ENCODE measurements at regions not wholly inside any gene's neighbourhood (a gene's known extent, or its start where the extent isn't known, plus 50 kb on each side); places are given as distances from the start of the nearest gene placed in this dataset.
"Not testable (repeated sequence)": the region's sequence is repeated elsewhere in the genome, so short reads cannot be mapped to it uniquely, and the experiment has no call there.

DNA sequence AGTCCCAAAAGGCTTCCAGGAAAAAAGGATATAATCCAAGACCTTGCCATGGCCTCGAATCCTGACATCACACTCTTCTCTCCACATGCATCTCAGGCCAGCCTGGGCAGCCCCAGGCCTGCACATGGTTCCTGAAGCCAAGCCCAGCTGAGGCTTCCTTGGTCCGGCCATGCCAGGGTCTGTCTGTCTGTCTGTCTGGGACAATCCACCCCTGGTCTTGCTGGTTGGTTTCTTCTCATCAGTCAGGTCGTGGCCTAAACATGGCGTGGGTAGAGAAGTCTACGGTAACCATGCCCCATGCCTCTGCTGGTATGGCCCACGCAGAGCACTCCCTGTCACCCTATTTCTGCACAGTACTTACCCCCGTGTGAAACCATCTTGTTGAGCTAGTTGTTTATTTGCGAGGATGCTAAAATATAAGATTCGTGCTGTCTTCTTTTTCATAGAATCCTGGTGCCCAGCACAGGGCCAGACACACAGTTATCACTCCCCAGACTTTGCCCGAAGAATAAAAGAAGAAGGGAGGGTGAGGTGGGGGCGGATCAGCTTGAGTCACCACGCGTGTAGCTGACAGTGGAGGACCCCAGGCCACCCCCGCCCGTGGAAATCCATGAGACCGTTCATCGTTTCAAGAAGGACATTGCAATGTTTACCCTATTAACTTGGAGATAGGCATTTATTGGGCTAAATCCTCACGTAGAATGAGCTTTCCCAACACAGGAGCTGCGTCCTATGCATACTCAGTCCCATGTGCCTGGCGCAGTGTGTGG lies 107.2 kb downstream of the RNASET2 start:
- TF ChIP-seq, protein P1, sequence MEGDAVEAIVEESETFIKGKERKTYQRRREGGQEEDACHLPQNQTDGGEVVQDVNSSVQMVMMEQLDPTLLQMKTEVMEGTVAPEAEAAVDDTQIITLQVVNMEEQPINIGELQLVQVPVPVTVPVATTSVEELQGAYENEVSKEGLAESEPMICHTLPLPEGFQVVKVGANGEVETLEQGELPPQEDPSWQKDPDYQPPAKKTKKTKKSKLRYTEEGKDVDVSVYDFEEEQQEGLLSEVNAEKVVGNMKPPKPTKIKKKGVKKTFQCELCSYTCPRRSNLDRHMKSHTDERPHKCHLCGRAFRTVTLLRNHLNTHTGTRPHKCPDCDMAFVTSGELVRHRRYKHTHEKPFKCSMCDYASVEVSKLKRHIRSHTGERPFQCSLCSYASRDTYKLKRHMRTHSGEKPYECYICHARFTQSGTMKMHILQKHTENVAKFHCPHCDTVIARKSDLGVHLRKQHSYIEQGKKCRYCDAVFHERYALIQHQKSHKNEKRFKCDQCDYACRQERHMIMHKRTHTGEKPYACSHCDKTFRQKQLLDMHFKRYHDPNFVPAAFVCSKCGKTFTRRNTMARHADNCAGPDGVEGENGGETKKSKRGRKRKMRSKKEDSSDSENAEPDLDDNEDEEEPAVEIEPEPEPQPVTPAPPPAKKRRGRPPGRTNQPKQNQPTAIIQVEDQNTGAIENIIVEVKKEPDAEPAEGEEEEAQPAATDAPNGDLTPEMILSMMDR (conservative IDR thresholded peaks at IDR 0.05; ENCODE audit: low read depth, low read length): no peak
- DNase-seq (ENCODE audit: low read depth): no peak

DNA sequence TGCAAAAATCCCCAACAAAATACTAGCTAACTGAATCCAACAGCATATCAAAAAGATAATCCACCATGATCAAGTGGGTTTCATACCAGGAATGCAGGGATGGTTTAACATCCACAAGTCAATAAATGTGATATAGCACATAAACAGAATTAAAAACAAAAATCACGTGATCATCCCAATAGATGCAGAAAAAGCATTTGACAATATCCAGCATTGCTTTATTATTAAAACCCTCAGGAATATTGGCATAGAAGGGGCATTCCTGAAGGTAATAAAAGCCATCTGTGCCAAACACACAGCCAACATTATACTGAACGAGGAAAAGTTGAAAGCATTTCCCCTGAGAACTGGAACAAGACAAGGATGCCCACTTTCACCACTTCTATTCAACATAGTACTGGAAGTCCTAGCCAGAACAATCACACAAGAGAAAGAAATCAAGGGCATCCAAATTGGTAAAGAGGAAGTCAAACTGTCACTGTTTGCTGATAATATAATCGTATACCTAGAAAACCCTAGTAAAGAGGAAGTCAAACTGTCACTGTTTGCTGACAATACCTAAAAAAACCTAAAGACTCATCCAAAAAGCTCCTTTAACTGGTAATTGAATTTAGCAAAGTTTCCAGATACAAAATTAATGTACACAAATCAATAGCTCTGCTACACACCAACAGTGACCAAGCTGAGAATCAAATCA lies 109.8 kb downstream of the RNASET2 start:
- H3K4me3 ChIP-seq (ENCODE audit: low read length): not testable (repeated sequence)

More for the DNA sequence above, 107.2 kb downstream of the RNASET2 start:
- no peak overlapping the region for H3K4me3 ChIP-seq (ENCODE audit: low read length)

DNA sequence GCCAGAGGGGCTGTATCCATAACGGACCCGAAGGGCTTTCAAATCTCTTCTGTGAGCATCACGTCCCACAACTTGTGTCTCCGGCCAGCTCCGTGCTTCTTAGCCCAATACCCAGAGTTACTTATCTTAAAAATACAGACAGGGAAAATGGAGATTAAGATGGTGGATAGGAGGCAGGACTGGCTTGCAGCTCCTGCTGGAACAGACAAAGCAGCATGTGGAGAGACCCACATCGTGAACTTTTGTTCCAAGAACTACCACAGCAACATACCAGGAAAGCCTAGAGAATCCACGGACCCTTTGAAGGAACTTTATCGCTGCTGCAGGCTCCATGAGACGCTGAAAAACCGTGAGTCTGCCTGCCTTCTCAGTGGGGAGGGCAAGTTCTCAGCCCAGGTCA lies 113.7 kb downstream of the RNASET2 start:
- TF ChIP-seq, protein P1 (conservative IDR thresholded peaks at IDR 0.05; ENCODE audit: low read depth, low read length): no peak
- DNase-seq (ENCODE audit: low read depth): no peak
- H3K4me3 ChIP-seq (ENCODE audit: low read length): no peak overlapping the region

More for the DNA sequence above, 109.8 kb downstream of the RNASET2 start:
- not testable (repeated sequence) for DNase-seq (ENCODE audit: low read depth)

DNA sequence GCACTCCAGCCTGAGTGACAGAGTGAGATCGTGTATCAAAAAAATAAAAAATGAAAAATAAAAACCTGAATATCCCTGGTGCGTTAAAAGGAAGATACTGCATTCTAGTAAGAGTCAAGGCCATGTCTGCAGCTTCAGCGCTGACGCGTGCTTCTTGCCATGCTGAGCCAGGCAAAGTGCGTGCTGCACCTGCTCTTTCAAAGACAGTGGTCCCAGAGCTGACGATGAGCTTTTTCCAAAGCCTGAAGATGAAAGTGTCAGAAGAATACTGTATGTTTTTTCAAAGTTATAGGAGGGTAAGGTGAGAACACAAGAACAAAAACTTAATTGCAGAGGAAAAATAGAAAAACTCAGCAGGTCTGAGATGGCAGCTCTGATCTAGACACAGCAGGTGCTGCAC lies 115.1 kb downstream of the RNASET2 start:
- no peak for DNase-seq (ENCODE audit: low read depth)
- TF ChIP-seq, protein P1 (conservative IDR thresholded peaks at IDR 0.05; ENCODE audit: low read depth, low read length): no peak
- no peak overlapping the region for H3K4me3 ChIP-seq (ENCODE audit: low read length)

DNA sequence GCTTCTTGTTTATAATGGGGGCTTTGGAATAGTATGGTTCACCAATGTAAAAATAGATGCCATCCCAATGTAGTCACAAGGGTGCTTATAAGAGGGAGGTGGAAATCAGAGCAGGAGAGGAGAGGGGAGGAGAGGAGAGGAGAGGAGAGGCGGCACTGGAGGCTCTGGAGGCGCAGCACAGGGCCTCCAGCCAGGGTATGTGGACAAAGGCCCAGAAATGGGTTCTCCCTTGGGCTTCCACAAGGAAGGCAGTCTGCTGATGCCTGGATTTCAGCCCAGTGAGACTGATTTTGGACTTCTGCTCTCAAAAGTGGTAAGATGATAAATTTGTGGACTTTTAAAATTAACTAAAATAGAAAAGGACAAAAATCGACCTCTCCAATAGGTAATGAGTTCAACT lies 116.8 kb downstream of the RNASET2 start:
- TF ChIP-seq, protein P1 (conservative IDR thresholded peaks at IDR 0.05; ENCODE audit: low read depth, low read length): no peak
- DNase-seq (ENCODE audit: low read depth): no peak
- H3K4me3 ChIP-seq (ENCODE audit: low read length): no peak overlapping the region

DNA sequence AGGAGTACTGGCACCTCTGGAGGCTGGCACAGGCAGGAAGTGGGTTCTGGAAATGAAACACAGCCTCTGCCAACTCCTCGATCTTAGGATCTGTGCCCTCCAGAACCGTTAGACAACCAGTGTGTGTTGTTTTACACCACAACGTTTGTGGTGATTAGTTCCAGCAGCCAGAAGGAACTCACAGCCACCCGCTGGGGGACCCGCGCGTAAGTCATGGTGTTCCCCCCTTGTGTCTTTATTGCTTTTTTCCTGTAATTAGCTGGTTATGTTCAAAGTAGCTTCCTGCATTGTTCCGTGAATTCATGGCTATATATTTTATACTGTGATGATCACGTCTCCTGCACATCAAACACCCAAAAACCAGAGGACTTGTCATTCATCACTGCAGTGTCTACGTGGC lies 117.4 kb downstream of the RNASET2 start:
- TF ChIP-seq, protein P1 (conservative IDR thresholded peaks at IDR 0.05; ENCODE audit: low read depth, low read length): no peak
- no peak overlapping the region for H3K4me3 ChIP-seq (ENCODE audit: low read length)
- DNase-seq (ENCODE audit: low read depth): no peak

DNA sequence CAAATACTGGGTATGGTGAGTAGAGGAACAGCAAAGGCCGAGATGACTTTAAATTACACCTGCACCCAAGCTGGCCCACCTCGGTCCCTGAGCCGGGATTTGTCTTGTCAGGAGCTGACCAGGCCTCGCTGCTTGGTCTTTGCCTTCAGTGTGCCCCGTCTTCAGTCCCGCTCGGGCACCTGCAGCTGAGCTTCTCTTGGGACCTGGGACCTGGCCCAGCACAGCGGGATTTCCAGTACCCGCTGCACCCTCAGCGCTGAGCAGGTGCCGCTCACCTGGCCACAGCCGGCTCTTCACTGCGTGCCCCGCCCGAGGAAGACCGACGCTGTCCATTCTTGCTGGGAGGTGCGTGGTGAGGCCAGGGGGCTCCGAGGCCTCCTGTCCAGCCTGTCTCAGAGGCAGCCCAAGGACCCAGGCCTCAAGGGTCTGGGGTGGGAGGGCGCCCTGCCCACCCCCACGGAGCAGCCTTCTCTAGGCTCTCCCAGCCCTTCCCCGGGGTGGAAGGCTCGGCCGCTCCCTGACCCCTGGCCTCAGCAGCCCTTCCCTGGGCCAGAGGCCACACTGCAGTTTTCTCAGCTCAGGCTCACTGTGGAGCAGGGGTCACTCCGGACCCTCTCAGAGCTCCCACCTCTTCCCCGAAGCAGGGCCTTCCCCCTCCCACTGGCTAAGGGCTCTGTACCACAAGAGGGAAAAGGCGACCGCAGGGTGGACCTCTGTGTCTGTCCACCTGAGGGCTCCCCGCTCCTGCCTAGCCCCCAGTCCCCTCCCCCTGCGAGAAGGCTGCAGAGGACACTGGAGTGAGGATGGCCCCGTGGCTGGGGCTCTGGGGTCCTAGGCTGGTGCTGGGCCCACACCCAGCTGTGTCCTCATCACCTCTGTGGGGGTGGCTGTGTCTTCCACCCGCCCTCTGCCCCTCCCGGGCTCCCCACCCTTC lies 119.3 kb downstream of the RNASET2 start:
- DNase-seq (ENCODE audit: low read depth): no peak
- TF ChIP-seq, protein P1 (conservative IDR thresholded peaks at IDR 0.05; ENCODE audit: low read depth, low read length): no peak
- no peak overlapping the region for H3K4me3 ChIP-seq (ENCODE audit: low read length)

All from retinal pigment epithelial cell (primary cell).